ENCODE measurements at regions not wholly inside any gene's neighbourhood (a gene's known extent, or its start where the extent isn't known, plus 50 kb on each side); places are given as distances from the start of the nearest gene placed in this dataset.
"Not testable (repeated sequence)": the region's sequence is repeated elsewhere in the genome, so short reads cannot be mapped to it uniquely, and the experiment has no call there.

DNA sequence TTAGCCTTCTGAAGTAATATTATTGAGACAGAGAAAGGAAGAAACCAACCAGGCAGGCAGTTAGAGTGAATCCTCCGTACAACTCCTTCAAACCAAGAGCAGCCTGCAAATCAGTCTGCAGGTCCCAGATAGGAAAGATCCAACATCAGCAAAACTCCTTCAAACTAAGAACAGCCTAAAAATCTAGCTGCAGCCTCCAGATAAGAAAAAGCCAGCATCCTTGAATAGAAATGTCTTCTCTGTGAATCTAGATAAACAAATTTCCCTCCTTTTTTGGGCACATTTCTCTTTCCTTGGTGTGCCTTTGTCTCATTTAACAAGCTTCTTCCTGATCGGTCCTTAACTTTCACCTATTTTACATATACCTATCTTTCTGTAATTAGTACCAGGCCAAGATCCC, 1004.6 kb upstream of the TMEFF2 start:
- DNase-seq, result no peak

DNA sequence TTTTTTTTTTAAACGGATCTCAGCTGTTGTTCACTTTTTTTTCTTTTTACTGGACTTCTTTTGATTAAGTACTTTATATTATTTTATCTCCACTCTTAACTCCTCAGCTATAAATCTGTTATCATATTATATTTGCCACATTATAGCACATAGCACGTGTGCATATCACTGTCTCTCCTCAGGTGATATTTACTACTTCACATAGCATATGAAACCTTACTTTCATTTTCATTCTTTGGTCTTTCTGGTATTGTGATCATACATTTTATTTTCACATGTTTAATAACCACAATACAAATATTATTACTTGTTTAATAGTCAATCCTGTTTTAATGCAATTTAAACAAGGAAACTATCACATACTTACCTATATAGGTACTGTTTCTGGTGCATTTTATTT, 993.1 kb upstream of the TMEFF2 start:
- DNase-seq, result no peak

DNA sequence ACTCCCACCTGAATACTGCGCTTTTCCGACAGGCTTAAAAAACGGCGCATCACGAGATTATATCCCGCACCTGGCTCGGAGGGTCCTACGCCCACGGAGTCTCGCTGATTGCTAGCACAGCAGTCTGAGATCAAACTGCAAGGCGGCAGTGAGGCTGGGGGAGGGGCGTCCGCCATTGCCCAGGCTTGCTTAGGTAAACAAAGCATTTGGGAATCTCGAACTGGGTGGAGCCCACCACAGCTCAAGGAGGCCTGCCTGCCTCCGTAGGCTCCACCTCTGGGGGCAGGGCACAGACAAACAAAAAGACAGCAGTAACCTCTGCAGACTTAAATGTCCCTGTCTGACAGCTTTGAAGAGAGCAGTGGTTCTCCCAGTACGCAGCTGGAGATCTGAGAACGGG, 976.2 kb upstream of the TMEFF2 start:
- not testable (repeated sequence) for DNase-seq

DNA sequence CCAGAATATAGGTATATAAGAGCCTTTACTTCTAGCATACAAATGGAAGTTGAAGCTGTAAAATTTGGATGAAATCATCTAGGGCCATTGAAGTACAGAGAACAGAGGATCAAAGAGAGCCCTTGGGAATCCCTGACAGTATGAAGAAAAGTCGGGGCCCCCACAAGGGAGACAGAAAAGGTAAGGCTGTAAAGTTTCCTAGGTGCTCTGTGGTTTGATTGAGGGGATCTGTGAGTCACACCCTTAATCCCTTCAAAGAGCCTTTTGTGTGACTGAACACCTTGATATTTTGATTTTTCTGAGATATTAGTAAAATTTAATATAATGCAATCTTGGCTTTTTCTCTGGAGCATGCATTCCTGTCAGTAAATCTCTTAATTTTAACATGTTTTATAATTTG, 961.7 kb upstream of the TMEFF2 start:
- no peak for DNase-seq

DNA sequence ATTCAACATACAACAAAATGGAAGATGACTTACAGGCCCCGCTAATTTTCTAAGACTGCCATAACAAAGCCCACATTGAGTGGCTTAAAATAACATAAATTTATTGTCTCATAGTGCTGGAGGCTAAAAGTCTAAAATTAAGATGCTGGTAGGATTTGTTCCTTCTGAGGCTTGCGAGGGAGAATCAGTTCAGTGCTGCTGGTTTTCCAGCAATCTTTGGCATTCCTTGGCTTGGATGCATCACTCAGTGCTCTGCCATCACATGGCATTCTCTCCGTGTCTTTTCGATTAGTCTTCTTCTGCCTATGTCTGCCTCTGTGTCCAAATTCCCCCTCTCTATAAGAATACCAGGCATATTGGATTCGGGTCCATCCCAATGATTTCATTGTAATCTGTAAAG, 959.3 kb upstream of the TMEFF2 start:
- DNase-seq, result no peak

DNA sequence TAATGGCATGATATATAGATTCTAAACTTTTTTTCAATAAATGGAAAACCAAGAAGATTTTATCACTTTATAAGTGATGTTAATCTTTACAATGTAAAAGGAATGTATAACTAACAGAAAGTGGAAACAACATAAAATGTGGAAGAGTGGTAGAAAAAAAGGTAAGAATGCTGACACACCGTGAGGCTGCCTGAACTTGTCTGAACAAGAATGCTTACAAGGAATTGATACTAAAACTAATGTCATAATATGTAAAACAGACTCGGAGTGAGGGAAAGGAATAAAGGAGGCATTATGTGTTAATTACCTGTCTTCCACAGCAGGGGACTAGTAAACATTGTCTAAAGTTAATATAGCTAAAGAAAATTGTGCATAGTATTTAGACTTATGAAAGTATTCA, 958.8 kb upstream of the TMEFF2 start:
- no peak for DNase-seq

DNA sequence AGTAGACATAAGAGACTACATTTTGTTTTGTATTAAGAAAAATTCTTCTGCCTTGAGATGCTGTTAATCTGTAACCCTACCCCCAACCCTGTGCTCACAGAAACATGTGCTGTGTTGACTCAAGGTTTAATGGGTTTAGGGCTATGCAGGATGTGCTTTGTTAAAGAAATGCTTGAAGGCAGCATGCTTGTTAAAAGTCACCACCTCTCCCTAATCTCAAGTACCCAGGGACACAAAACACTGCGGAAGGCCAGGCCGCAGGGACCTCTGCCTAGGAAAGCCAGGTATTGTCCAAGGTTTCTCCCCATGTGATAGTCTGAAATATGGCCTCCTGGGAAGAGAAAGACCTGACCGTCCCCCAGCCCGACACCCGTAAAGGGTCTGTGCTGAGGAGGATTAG, 947.7 kb upstream of the TMEFF2 start:
- DNase-seq, result not testable (repeated sequence)

DNA sequence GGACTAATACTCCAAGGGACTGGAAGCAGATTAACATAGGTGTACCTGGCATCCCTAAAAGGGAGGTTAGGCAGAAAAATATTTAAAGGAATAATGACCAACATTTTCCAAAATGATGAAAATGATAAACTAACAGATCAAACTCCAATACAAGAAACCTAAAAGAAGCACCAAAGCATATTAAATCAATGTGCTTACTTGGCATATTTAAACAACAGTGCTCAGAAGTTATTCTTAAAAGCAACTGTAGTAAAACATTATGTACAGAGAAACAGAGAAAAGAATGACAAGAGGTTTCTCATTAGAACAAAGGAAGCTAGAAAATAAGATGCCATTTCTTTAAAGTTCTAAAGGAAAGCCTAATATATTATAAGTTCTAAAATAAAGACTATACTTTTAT, 947.3 kb upstream of the TMEFF2 start:
- no peak for DNase-seq

DNA sequence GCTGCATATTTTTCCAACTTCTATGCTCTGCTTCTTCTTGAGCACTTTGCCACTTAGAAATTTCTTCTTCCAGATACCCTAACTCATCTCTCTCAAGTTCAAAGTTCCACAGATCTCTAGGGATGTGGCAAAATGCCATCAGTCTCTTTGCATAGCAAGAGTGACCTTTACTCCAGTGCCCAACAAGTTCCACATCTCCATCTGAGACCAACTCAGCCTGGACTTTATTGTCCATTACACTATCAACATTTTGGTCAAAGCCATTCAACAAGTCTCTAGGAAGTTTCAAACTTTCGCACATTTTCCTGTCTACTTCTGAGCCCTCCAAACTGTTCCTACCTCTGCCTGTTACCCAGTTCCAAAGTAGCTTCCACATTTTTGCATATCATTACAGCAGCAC, 946.2 kb upstream of the TMEFF2 start:
- DNase-seq, result not testable (repeated sequence)

DNA sequence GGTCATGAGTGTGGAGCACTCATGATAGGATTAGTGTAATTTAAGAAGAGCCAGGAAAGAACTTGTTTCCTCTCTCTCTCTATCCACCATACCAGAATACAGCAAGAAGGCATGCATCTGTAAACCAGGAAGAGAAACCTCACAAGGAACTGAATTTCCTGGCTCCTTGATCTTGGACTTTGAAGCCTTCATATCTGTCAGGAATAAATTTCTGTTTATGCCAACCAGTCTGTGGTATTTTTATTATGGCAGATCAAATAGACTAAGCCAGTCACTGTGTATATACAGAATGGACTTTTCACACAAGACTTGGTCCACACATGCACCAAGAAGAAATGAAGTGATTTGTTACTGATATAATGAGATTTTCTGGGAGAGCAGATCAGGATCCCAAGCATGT, 930.1 kb upstream of the TMEFF2 start:
- DNase-seq, result no peak

DNA sequence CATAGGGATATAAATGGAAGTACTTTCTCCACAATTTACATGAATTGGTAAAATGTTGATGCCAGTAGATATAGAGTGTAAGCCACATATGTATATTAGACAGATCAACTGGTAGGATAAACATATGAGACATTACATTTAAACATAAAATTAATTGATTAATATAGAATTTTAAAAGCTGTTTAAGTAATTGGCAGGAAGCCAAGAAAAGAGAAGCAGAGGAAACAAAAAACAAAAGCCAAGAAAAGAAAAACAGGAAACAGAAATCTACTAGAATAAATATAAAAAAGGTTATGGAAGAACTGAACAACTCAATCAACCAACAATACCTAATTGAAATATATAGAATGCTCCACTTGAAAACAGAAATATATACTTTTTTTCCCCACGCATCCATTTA, 920.1 kb upstream of the TMEFF2 start:
- no peak for DNase-seq

DNA sequence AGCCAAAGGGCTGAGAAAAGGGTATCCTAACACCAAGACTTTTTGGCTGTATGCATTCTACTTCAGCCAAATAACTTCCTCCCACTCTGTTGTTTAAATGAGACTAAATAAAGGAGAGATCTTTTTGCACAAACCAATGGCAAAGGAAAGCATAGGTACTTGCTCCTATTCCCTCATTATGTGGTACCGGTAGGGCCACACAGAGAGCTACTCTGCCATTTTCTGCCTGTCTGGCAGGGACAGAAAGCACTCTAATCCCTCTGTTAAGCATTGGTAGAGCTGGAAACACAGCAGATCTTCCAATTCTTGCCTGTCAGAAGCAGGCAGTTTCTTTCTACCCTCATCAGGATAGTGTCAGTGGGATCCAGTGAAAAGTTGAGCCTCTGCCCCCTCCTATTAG, 918.3 kb upstream of the TMEFF2 start:
- no peak for DNase-seq

DNA sequence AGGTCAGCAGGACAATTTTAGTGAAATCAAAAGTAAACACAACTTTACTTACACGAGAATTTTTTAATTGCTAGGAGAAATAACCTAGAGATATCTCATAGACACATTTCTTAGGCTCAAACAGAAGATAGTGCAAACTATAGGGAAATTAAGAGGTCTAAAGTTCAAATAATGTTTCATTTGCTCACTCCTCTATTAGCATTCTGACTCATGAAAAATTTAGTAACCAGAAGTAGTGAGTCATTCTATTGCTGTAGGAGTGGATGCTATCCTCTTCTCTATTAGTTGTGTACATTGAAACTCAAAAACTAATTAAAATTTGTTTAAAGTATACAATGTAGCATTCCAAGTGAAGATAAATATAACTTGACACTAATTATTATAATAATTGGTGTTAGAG, 908.3 kb upstream of the TMEFF2 start:
- no peak for DNase-seq

DNA sequence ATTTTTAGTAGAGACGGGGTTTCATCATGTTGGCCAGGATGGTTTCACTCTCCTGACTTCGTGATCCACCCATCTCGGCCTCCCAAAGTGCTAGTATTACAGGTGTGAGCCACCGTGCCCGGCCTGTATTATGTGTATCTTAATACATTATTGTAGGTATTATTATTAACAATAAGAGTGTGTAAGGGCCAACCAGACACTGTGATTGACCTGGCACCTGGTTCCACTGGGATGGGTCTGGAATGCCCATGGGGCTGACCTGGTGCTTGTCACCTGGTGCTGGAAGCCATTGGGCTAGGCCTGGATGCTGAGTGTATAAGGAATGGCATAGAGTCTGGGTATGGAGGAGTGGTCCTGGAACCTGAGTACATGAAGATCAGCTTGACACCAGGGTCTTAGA, 906.9 kb upstream of the TMEFF2 start:
- DNase-seq, result no peak

DNA sequence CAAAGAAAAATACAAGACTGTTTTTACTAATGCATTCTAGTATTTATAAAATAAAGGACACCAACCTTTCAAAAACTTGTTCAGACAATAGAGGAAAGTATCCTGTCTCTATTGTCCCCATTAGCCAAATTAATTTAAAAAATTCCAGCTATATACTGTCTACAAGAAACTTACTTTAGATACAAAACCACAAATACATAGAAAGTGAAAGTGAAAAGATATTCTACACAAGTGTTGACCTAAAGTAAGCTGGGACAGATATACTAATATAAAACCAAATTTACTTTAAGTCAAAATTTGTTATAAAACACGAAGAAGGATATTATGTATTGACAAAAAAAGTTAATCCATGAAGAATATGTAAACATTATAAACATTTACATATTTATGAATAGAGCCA, 893.3 kb upstream of the TMEFF2 start:
- DNase-seq, result no peak

DNA sequence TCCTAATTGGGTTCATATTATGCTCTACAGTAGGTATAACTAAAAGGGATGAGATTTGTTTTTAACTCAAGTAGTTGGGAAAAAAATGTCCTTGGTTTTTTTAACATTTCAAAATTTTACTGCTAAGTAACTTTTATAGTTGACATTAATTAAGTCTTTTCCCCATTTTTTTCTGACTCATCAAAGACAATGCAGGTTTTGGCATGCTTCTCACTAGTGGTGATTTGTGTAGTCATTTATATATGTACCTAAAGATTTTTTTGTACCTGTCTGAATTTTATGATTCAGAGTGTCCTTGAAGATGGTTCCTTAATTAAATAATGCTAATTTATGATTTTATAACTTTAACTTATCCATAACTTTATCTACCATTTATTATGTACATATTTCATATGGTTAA, 882.3 kb upstream of the TMEFF2 start:
- DNase-seq, result no peak

DNA sequence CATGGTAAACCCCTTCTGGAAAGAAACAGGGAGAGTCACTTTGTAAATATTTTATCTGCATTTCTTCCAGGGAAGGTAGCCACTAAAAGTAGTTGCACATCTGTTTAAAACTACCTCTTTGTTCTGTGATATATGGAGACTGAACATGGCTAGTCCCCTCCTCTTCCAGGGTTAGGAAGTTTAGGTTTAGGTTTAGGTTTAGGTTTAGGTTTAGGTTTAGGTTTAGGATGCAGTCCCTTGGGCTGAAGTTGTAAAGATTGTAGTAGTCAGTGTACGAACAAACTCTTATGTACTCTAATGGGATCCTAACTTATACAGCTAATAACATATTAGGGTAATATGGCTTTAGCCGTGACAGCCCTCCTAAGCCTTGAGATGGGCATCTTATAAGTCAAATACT, 880.2 kb upstream of the TMEFF2 start:
- no peak for DNase-seq

DNA sequence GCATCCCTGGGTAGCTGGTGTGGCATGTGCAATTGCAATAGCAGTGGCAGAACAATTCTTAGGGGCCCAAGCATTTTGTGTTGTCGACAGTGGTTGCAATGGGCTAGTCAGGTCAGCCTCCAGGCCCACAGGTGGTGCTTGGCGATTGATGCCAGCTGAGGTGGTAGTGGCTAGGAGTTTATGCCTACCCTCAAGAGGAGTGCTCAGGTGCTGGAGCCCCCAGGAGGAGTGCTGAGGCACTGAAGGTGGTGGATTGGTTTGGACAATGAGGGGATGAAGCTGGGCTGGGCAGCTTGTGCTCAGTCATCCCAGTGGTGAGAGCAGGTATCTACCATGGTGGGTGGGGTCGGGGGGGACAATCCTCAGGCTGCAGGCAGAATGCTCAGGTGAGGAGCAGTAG, 877.9 kb upstream of the TMEFF2 start:
- no peak for DNase-seq

DNA sequence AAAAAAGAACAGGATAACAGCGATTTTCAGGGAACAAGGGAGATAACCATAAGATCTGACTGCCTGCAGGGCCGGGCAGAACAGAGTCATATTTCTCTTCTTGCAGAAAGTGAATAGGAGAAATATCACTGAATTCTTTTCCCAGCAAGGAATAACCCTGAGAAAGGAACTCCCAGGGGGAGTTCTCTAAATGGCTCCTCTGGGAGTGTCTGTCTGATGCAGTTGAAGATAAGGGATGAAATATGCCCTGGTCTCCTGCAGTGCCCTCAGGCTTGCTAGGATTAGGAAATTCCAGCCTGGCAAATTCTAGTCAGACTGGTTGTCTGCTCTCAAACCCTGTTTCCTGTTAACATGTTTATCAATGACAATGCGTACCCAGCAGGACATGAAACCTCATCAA, 830.8 kb upstream of the TMEFF2 start:
- DNase-seq, result not testable (repeated sequence)

DNA sequence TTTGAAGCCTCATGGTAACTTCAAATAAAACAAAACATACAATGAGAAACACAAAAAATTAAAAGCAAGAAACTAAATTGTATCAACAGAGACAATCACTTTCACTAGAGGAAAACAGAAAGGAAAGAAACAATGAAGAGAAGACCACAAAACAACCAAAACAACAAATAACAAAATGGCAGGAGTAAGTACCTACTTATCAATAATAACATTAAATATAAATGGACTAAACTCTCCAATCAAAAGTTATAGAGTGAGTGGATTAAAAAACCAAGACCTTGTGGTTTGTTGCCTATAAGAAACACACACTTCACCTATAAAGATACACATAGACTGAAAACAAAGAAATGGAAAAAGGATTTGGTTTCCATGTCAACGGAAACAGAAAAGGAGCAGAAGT, 830.1 kb upstream of the TMEFF2 start:
- DNase-seq, result no peak

DNA sequence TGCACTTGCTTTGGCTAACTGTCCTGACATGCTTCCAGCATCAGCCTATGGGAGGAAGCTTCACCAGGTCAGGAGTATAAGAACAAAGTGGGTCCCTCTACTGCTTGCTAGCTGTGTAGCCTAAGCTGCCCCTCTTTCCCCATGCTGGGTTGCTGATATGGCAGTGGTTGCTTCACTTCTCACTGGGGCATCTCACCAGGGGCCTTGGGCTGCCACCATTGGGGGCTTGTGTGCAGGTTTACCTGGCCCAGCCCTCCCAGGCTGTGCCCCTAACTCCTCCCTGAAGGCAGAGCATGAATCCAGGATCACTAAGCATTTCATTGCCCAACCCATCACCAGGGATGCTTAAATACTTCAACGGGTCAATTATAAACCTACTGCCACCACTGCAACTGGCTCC, 817.1 kb upstream of the TMEFF2 start:
- no peak for DNase-seq

DNA sequence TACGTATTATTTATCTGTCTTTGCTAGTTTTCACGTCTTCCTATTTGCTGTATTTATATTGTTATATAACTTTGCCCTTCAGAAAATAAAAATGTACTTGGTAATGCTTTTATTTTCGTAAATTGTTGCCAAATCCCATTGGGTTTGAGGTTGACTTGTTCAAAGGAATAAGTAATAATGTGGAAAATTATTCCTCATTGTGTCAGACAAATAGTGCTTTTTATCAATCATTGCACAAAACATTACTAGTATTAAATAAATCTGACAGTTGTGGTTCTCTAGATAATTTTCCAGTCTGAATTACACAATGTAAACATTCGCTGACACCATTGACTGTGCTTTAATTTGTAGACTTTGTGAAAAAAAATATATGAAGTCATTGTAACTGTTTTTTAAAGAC, 798.3 kb upstream of the TMEFF2 start:
- DNase-seq, result no peak

DNA sequence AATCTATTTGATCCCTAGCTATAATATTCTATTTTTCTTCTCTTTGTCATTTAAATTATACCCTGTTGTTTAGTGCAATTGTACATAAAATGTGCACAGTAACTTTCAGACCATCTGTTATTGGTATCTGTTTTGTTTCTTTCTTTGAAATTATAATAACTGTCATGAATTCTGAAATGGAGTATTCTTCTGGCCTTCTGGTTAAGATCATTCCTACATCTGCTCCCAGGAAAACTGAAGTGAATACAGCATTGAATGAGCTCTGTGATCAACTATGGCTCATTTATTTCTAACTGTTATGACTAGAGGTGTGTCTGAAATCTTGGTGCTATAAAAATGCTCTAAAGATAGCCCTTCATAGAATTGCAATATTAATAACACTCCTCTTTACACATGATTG, 788.4 kb upstream of the TMEFF2 start:
- no peak for DNase-seq

DNA sequence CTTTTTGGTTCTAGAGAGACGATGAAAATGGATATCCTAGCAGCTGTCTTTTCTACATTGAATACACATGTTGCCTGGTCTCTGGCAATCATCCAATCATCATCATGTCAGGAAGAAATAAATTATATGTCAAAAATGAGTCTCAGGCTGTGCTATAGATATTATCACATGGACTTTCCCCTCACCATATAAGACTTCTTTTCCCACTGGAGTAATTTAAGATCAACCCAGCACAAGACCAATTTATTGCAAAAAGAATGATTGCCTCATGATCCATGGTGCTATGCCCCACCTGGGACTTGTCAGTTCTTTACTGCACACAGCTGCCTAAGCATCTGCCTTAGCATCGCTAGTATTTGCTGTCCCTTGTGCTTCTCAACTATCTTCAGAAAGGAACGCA, 783.7 kb upstream of the TMEFF2 start:
- peak; percentile 1 for DNase-seq

DNA sequence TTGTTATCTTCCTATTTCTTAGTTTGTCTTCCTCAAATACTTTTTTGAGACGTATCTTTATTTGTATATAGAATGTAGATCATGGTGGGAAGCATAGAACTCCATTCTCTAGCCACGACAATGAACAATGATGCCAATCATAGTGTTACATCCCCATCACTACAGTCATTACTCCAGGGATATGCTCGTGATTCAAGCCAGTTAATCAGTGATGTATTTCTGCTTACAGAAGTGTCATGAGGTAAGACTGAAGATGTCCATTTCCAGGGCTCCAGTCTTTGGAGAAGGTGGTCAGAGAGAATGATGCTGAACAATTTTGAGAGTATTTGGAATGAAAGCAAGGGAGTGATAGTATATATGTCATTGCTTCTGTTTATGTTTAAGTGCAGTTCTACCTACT, 777.2 kb upstream of the TMEFF2 start:
- no peak for DNase-seq

DNA sequence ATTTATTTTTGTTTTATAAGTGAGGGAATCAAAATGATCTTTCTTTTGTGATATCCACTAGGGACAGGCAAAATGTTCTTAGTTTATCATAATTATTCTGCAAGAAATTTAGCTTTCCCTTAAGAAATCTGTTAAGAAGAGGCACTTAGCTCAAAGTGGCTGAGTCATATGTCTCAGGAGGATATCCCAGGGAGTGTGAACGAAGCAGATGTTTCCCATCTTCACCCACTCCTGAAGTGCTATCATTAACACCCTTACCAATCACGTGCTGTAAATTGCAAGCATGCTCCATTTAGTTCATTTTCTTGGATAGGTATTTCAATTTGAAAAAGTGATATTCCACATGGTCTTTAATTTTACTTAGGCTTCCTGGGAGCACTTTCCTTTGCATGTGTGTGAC, 774.3 kb upstream of the TMEFF2 start:
- DNase-seq, result peak; percentile 80

Measured in NCI-H524 treated with DMSO at 0.1 percent for 48 hours (cell line).